NCI-H2196 treated with DMSO at 0.1 percent for 48 hours (cell line): ENCODE measurements at regions not wholly inside any gene's neighbourhood (a gene's known extent, or its start where the extent isn't known, plus 50 kb on each side); places are given as distances from the start of the nearest gene placed in this dataset.
"Not testable (repeated sequence)": the region's sequence is repeated elsewhere in the genome, so short reads cannot be mapped to it uniquely, and the experiment has no call there.

Experiments used
- DNase-seq: peaks from one replicate; lab custom pipeline; 2025; ENCODE audit not compliant: unreplicated experiment; lab: John Stamatoyannopoulos, UW

GRCh38 chr7:20466543-20467021, 135.9 kb downstream of the ITGB8 start:
- DNase-seq: no peak

GRCh38 chr7:20470082-20470481, 139.4 kb downstream of the ITGB8 start:
- DNase-seq: no peak

DNA sequence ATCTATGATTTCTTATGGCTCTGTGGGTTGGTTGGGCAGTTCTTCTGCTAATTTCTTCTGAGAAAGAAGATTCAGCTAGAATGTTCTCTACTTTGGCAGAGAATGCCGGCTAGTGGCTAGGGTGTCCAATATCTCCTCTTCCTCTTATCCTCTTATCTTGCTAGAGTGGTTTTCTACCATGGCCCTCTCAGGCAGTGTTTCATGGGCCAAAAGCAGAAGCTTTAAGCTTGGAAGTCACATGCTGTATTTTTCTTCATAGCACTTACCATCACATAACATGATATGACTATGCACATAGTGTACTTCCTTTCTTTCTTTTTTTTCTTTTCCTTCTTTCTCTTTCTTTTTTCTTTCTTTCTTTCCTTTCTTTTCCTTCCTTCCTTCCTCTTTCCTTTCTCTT, 140.0 kb downstream of the ITGB8 start:
- DNase-seq: no peak

GRCh38 chr7:20474249-20474648, 141.2 kb upstream of the ABCB5 start:
- DNase-seq: no peak

DNA sequence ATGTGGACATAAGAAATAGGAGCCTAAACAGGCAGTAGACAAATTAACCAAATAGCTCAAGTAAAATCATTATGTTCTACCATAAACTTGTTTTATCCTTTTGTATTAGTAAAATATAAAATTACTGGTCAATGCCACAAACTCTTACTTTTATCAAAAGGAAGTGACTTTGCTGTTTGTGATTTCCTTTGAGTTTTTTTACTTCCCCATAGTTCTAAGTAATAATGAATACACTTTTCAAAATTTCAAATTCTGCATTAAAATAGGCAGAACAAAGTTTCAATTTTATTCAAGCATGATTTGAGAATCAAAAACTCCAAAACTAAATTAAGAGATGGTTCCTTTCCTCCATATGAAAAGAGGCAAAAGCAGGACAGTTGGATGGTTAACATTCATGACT, 139.7 kb upstream of the ABCB5 start:
- DNase-seq: no peak

DNA sequence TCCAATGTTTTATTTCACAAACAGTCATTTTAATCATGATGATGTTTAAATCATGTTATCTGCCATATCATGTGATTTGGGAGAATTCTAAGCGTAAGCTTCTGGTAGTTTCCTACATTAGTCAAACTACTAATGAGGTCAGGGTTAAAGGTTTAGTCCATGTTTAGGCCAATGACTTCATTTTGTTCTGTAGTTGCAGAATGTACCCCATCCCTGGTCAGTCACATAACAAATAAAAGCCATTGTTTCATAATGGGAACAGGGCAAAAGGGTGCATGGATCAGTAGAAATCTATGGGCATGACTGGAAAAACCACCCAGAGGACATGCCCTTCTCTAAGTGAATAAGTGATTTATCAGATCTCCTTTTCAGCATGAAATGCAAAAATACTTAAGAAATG, 138.4 kb upstream of the ABCB5 start:
- DNase-seq: no peak

DNA sequence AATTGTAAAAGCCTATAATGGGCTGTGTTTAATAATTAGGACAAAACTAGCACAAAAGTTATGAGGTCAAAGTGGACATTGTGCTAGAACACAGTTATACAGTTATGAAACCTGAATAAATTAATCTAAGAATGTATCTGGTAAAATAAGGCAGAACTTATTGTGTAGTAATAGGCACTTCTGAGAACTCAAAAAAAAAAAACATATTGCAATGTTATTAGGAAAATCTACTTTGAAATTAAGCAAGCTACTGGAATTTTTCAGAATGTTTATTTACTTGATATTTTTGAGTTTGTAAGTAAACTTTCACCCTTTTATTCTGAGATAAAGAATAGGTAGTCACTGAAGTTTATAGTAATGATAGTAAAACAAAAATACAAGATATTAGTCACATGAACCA, 135.8 kb upstream of the ABCB5 start:
- DNase-seq: no peak

GRCh38 chr7:20482071-20482470, 133.4 kb upstream of the ABCB5 start:
- no peak for DNase-seq

DNA sequence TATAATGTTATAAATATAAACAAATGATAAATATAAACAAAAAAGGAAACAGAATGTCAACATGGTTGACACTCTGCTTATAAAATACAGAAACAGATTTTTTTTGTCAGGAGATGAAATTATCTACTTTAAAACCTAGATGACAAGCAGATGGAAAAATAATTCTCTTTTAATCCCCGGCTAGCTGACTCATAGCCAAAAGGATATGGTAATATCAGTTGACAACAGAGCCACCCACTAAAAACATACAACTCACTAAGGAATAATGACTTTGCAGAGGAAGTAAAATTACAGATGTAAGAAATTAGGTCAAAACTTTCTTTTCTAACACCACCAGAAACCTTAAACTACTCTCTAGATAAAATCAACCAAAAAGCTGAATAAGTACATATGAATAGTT, 131.1 kb upstream of the ABCB5 start:
- no peak for DNase-seq

DNA sequence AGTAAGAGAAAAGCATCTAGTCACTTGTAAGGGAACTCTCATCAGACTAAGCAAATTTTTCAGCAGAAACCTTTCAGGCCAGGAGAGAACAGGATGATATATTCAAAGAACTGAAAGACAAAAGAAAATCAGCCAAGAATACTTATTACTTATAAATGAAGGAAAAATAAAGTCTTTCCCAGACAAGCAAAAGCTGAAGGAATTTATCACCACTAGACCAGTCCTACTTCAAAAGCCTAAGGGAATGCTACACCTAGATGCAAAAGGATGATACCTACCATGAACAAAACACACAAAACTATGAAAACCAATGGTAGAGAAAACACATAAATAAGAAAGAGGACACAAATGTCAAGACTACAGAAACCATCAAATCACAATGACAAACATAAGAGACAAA, 126.6 kb upstream of the ABCB5 start:
- DNase-seq: no peak

GRCh38 chr7:20491284-20491683, 124.2 kb upstream of the ABCB5 start:
- no peak for DNase-seq

DNA sequence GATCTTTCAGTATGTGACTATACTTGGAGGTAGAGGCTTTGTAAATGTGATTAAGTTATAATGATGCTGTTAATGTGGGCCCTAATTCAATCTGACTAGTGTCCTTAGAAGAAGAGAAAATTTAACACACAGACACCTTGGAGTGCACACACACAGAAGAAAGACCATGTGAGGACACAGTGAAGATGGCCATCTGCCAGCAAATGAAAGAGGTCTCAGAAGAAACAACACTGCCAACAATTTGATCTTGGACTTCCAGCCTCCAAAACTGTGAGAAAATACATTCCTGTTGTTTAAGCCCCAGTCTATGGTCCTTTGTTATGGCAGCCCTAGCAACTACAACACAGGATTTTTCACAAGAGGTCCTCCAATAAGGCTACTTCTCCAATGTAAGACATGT, 120.9 kb upstream of the ABCB5 start:
- no peak for DNase-seq

DNA sequence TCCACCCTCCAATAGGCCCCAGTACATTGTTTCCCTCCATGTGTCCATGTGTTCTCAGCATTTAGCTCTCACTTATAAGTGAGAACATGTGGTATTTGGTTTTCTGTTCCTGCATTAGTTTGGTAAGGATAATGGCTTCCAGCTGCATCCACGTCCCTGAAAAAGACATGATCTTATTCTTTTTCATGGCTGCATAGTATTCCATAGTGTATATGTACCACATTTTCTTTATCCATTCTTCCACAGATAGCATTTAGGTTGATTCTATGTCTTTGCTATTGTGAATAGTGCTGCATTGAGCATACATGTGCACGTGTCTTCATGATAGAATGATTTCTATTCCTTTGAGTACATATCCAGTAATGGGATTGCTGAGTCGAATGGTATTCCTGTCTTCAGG, 114.0 kb upstream of the ABCB5 start:
- DNase-seq: not testable (repeated sequence)

GRCh38 chr7:20503278-20503950, 112.1 kb upstream of the ABCB5 start:
- DNase-seq: no peak

DNA sequence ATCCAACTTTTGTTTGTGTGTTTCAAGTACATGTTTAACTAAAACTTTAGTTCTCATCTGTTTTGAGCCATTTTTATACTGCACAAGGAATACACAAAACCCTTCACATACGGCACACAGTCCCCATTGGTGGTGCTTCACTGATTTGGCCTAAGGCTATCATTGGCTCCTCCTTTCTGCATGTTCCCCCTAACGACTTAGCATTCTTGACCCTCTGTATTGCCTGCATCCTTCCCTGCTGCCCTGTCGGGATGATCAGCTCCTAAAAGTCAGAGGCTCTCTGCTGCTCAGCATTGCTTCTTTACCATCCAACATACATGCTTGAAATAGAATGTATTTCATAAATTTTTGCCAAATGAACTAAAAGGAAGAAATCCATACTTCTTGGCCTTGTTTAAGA, 111.4 kb upstream of the ABCB5 start:
- DNase-seq: no peak

DNA sequence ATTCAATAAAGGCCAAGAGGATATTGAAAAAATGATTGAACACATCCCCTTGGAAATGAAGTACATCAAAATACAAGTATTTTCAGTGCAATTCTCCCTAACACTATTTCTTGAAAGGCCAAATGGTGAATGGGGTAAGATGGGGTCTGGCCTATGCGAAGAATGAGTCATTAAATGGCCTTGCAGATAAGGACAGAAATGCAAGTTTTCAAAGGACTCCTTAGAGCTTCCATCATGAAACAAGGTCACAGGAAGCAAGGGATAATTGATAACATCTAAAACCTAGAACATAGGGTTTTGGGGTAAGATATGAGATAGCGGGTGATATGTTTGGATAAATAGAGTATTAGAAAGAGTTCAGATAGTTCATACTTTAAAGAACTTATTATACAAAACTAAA, 109.3 kb upstream of the ABCB5 start:
- DNase-seq: no peak

- DNase-seq: no peak
Observed at GRCh38 chr7:20507157-20507556, 108.3 kb upstream of the ABCB5 start.

GRCh38 chr7:20508109-20508508, 107.4 kb upstream of the ABCB5 start:
- no peak for DNase-seq

DNA sequence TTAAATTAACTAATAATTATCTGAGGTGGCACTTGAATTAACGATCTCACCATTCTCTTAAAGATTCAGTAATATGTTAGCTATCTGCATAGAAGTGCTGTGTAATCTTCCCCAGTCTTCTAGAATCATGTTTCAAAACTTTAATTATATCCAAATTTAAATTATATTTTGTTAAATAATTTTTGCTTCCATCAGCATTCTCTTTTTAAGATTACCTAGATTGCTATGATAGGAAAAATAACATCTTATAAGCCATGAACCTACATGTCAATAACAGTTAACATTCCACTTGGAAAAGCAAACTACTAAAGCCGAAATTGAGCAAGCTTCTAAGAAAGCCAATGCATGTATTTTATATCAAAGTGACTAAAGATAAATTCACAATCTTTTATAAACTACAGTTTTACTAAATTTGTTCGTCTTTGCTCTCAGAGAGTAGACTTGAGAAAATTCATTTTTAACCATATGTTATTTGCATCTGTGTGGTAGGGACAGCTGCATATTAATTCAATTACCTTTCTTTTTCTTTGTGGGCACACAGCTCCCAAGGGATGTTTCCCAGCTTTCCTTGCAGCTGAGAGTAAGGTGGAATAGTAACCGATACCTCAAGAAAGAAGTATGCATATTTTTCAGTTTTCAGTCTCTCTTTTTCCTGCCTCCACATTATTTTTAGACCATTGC, 105.4 kb upstream of the ABCB5 start:
- DNase-seq: no peak

- no peak for DNase-seq
Observed at GRCh38 chr7:20510573-20510900, 104.9 kb upstream of the ABCB5 start.

DNA sequence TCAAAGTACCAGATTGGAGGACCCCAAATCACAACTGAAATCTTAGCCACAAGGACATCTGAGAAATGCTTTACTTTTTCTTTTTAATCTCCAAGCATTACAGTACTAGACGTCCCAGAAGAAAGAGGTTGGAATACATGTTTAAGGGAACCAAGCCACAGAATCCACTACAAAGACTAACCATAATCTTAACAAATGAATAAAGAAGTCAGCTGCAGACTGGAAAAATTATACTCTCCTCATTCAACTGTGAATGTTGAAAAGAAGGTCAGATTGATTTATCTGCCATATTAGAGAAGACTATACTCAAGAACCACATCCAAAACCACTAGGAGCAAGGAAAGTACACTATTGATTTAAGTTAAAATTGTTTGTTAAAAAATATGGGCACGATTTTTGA, 102.1 kb upstream of the ABCB5 start:
- DNase-seq: no peak

GRCh38 chr7:20513897-20514296, 101.6 kb upstream of the ABCB5 start:
- no peak for DNase-seq

GRCh38 chr7:20514364-20514763, 101.1 kb upstream of the ABCB5 start:
- peak; percentile 27 for DNase-seq
